GM23338 (cell line): ENCODE measurements at regions not wholly inside any gene's neighbourhood (a gene's known extent, or its start where the extent isn't known, plus 50 kb on each side); places are given as distances from the start of the nearest gene placed in this dataset.

ENCODE experiments used
- CTCF ChIP-seq, 2 experiments: fragments of 200-600 bp in 1 of 2; sonication (generic) in 1 of 2; conservative IDR thresholded peaks; 2 replicates each; pipeline versions ENCODE4 v1.5.1 to v1.6.1; 2016 to 2017; ENCODE audit warnings: antibody characterized with exemption in 2 of 2, low read depth in 2 of 2, mild to moderate bottlenecking in 2 of 2, moderate library complexity in 1 of 2
- EZH2 ChIP-seq: fragments of 200-600 bp; sonication (generic); IDR thresholded peaks from one replicate; pipeline ENCODE4 v1.8.0; 2017; ENCODE audit warnings: antibody characterized with exemption, mild to moderate bottlenecking, low read depth; ENCODE audit not compliant: unreplicated experiment
- EZH2phosphoT487 ChIP-seq: fragments of 200-600 bp; sonication (generic); IDR thresholded peaks from one replicate; pipeline ENCODE4 v1.8.1; 2018; ENCODE audit warnings: antibody characterized with exemption; ENCODE audit not compliant: unreplicated experiment
- POLR2AphosphoS5 ChIP-seq: IDR thresholded peaks from 2 replicates; pipeline ENCODE4 v1.6.1; 2016; ENCODE audit warnings: antibody characterized with exemption, low read depth
- REST ChIP-seq: IDR thresholded peaks from one replicate; pipeline ENCODE4 v1.6.1; 2018; ENCODE audit warnings: antibody characterized with exemption; ENCODE audit not compliant: unreplicated experiment
- ZNF114 ChIP-seq: fragments of 250-450 bp; sonication (Bioruptor Pico); IDR thresholded peaks from 2 replicates; pipeline ENCODE4 v1.5.0; 2020; ENCODE audit warnings: mild to moderate bottlenecking, moderate library complexity

GRCh38 chr3:162082516-162082915 is 585.9 kb downstream of the OTOL1 start:
- TF ChIP-seq CTCF (conservative IDR thresholded peaks at IDR 0.05; ENCODE audit: low read depth in 2 of 2): no peak
- TF ChIP-seq ZNF114 (CRISPR knock-in tag): no peak
- no peak for TF ChIP-seq POLR2AphosphoS5
- TF ChIP-seq EZH2: no peak
- no peak for TF ChIP-seq EZH2phosphoT487
- TF ChIP-seq REST: no peak
